HEK293T (cell line): ENCODE measurements at regions not wholly inside any gene's neighbourhood (a gene's known extent, or its start where the extent isn't known, plus 50 kb on each side); places are given as distances from the start of the nearest gene placed in this dataset.

ENCODE experiments used
- BHLHE40 ChIP-seq: fragments of 450-650 bp; IDR thresholded peaks from 2 replicates; pipeline ENCODE4 v1.6.1; 2016; ENCODE audit warnings: mild to moderate bottlenecking, moderate library complexity, borderline replicate concordance
- FOXM1 ChIP-seq: fragments of 450-650 bp; IDR thresholded peaks from 2 replicates; pipeline ENCODE4 v1.6.1; 2017; ENCODE audit warnings: mild to moderate bottlenecking, borderline replicate concordance

- no peak for TF ChIP-seq BHLHE40
- no peak for TF ChIP-seq FOXM1
Measured at GRCh38 chr2:18932853-18933252, 343.5 kb upstream of the NT5C1B start.
